H1 (cell line): ENCODE measurements at regions not wholly inside any gene's neighbourhood (a gene's known extent, or its start where the extent isn't known, plus 50 kb on each side); places are given as distances from the start of the nearest gene placed in this dataset.

Source experiments
- CTCF ChIA-PET: fragments of 300-600 bp; sonication (Branson Sonifier 250); formaldehyde crosslinking; loops from one replicate; lab custom pipeline; 2021; ENCODE audit not compliant: partially characterized antibody; lab: Charles Lee
- POLR2A ChIA-PET: fragments of 300-600 bp; sonication (Branson Sonifier 250); formaldehyde crosslinking; loops from one replicate; lab custom pipeline; 2021; ENCODE audit warnings: inconsistent platforms; ENCODE audit not compliant: partially characterized antibody; lab: Charles Lee
- DNase-seq, 2 experiments: peaks; one replicate each; pipeline versions ENCODE4 v3.0.0 to v3.0.0-alpha.2; 2010 to 2022; ENCODE audit warnings: low spot score in 2 of 2, low read depth in 1 of 2, mixed read lengths in 1 of 2
- FAIRE-seq: peaks from 2 replicates; lab custom pipeline; 2011; peaks lifted over from hg19 to GRCh38; lab: Jason Lieb, UNC
- H2AFZ ChIP-seq: 2 replicates; pipeline ENCODE4 v1.8.1; 2012; ENCODE audit warnings: low read length, inconsistent platforms
- H2AK5ac ChIP-seq: 2 replicates; pipeline ENCODE4 v1.6.1; 2013; ENCODE audit warnings: low read depth, low read length
- H2BK120ac ChIP-seq: replicated peaks from 2 replicates; pipeline ENCODE3; 2013; ENCODE audit warnings: low read depth, low read length, inconsistent platforms
- H2BK12ac ChIP-seq: 2 replicates; pipeline ENCODE4 v1.6.1; 2013; ENCODE audit warnings: low read depth, low read length
- H2BK15ac ChIP-seq: 2 replicates; pipeline ENCODE4 v1.6.1; 2013; ENCODE audit warnings: low read length
- H2BK20ac ChIP-seq: 2 replicates; pipeline ENCODE4 v1.6.1; 2013; ENCODE audit warnings: low read length
- H2BK5ac ChIP-seq: 2 replicates; pipeline ENCODE4 v1.6.1; 2013; ENCODE audit warnings: low read depth, low read length
- H3K14ac ChIP-seq: 2 replicates; pipeline ENCODE4 v1.6.1; 2013; ENCODE audit warnings: inconsistent platforms; ENCODE audit not compliant: insufficient read length
- H3K18ac ChIP-seq: 2 replicates; pipeline ENCODE4 v1.6.1; 2013; ENCODE audit warnings: low read length; ENCODE audit errors: extremely low read depth
- H3K23ac ChIP-seq: 2 replicates; pipeline ENCODE4 v1.6.1; 2013; ENCODE audit warnings: inconsistent platforms; ENCODE audit not compliant: insufficient read length
- H3K23me2 ChIP-seq: 2 replicates; pipeline ENCODE4 v1.6.1; 2013; ENCODE audit warnings: low read depth, low read length
- H3K27ac ChIP-seq: 2 replicates; pipeline ENCODE4 v1.6.1; 2011; ENCODE audit warnings: low read depth, low read length, inconsistent platforms
- H3K27me3 ChIP-seq, 4 experiments: replicated peaks in 1 of 4; 1 replicate in 1 of 4; 2 replicates in 3 of 4; pipeline versions ENCODE4 v1.6.1 to v1.8.1; 2011 to 2013; ENCODE audit warnings: low read length in 3 of 4, mild to moderate bottlenecking in 3 of 4, inconsistent platforms in 2 of 4, mixed read lengths in 2 of 4, moderate library complexity in 1 of 4; ENCODE audit not compliant: control insufficient read depth in 3 of 4, insufficient read depth in 3 of 4; ENCODE audit errors: extremely low read depth in 1 of 4
- H3K36me3 ChIP-seq, 4 experiments: 2 replicates each; pipeline versions ENCODE4 v1.6.1 to v1.8.1; 2011 to 2013; ENCODE audit warnings: mild to moderate bottlenecking in 4 of 4, low read length in 3 of 4, moderate library complexity in 2 of 4, control low read depth in 1 of 4, inconsistent platforms in 1 of 4; ENCODE audit not compliant: insufficient read depth in 4 of 4, control insufficient read depth in 2 of 4
- H3K4ac ChIP-seq: replicated peaks from 2 replicates; pipeline ENCODE3; 2013; ENCODE audit warnings: low read length, low read depth, mixed read lengths, inconsistent platforms; ENCODE audit not compliant: insufficient read length
- H3K4me1 ChIP-seq, 4 experiments: replicated peaks in 1 of 4; 1 replicate in 1 of 4; 2 replicates in 3 of 4; pipeline versions ENCODE4 v1.6.1 to v1.8.1; 2011 to 2013; ENCODE audit warnings: low read length in 3 of 4, inconsistent platforms in 2 of 4, mixed read lengths in 1 of 4; ENCODE audit not compliant: insufficient read depth in 4 of 4, control insufficient read depth in 3 of 4
- H3K4me2 ChIP-seq, 2 experiments: 2 replicates each; pipeline versions ENCODE4 v1.6.1 to v1.8.1; 2011 to 2013; ENCODE audit warnings: low read depth in 2 of 2, low read length in 2 of 2, control low read depth in 1 of 2, inconsistent platforms in 1 of 2, mild to moderate bottlenecking in 1 of 2; ENCODE audit not compliant: insufficient read depth in 1 of 2
- H3K4me3 ChIP-seq, 4 experiments: fragments of 200-600, 300-600 bp in 1 of 4; sonication (generic), shearing (Covaris generic), sonication (Bioruptor Twin) in 1 of 4; 2 replicates each; pipeline versions ENCODE4 v1.5.1 to v1.8.1; 2011 to 2016; ENCODE audit warnings: low read length in 4 of 4, low read depth in 3 of 4, control low read depth in 2 of 4, inconsistent platforms in 2 of 4, mild to moderate bottlenecking in 2 of 4, mixed read lengths in 1 of 4, moderate library complexity in 1 of 4; ENCODE audit not compliant: insufficient read depth in 2 of 4; ENCODE audit errors: extremely low read depth in 1 of 4
- H3K56ac ChIP-seq: replicated peaks from 2 replicates; pipeline ENCODE3; 2013; ENCODE audit warnings: low read depth, mild to moderate bottlenecking, mixed read lengths, low read length, inconsistent platforms; ENCODE audit not compliant: insufficient read length
- H3K79me1 ChIP-seq: 2 replicates; pipeline ENCODE4 v1.6.1; 2013; ENCODE audit warnings: low read depth, low read length, control low read depth
- H3K79me2 ChIP-seq, 2 experiments: 2 replicates each; pipeline versions ENCODE4 v1.6.1 to v1.8.1; 2012 to 2013; ENCODE audit warnings: low read length in 2 of 2, mild to moderate bottlenecking in 2 of 2, inconsistent platforms in 1 of 2; ENCODE audit not compliant: insufficient read depth in 2 of 2, control insufficient read depth in 1 of 2
- H3K9ac ChIP-seq, 4 experiments: replicated peaks in 1 of 4; 1 replicate in 1 of 4; 2 replicates in 3 of 4; pipeline versions ENCODE4 v1.6.1 to v1.8.1; 2011 to 2013; ENCODE audit warnings: low read depth in 3 of 4, low read length in 3 of 4, control low read depth in 2 of 4, mild to moderate bottlenecking in 2 of 4, moderate library complexity in 2 of 4, inconsistent platforms in 1 of 4; ENCODE audit errors: extremely low read depth in 1 of 4
- H3K9me3 ChIP-seq, 2 experiments: 2 replicates each; pipeline versions ENCODE4 v1.6.1 to v1.8.1; 2012 to 2013; ENCODE audit warnings: mild to moderate bottlenecking in 2 of 2, moderate library complexity in 2 of 2, control low read depth in 1 of 2, inconsistent platforms in 1 of 2, low read depth in 1 of 2, low read length in 1 of 2, mixed read lengths in 1 of 2; ENCODE audit not compliant: insufficient read depth in 2 of 2
- H4K20me1 ChIP-seq, 2 experiments: replicated peaks in 1 of 2; 2 replicates each; pipeline versions ENCODE3 to v1.8.1; 2011 to 2013; ENCODE audit warnings: inconsistent platforms in 2 of 2, low read length in 2 of 2, mild to moderate bottlenecking in 1 of 2; ENCODE audit not compliant: insufficient read depth in 2 of 2, control insufficient read depth in 1 of 2
- H4K5ac ChIP-seq: 2 replicates; pipeline ENCODE4 v1.6.1; 2013; ENCODE audit warnings: low read length, low read depth, mixed read lengths, inconsistent platforms; ENCODE audit not compliant: insufficient read length
- H4K8ac ChIP-seq: 2 replicates; pipeline ENCODE4 v1.8.0; 2013; ENCODE audit warnings: mild to moderate bottlenecking, moderate library complexity, low read length, inconsistent platforms; ENCODE audit not compliant: insufficient read depth; ENCODE audit errors: extremely low read depth
- H4K91ac ChIP-seq: replicated peaks from 2 replicates; pipeline ENCODE3; 2013; ENCODE audit warnings: low read length, mixed read lengths, inconsistent platforms; ENCODE audit not compliant: insufficient read length
- CHD2 ChIP-seq: IDR thresholded peaks from 2 replicates; pipeline ENCODE4 v1.6.1; 2012; ENCODE audit warnings: low read length, improper control_type of control experiment
- NRF1 ChIP-seq: IDR thresholded peaks from 2 replicates; pipeline ENCODE4 v1.6.1; 2011; ENCODE audit warnings: mild to moderate bottlenecking, low read depth, low read length, improper control_type of control experiment
- POLR2A ChIP-seq, 2 experiments: IDR thresholded peaks; 1 replicate in 1 of 2; 2 replicates in 1 of 2; pipeline ENCODE4 v1.6.1; 2011; ENCODE audit warnings: low read depth in 2 of 2, low read length in 2 of 2, mild to moderate bottlenecking in 2 of 2; ENCODE audit errors: control extremely low read depth in 1 of 2
- POLR2AphosphoS5 ChIP-seq: IDR thresholded peaks from 2 replicates; pipeline ENCODE4 v1.6.1; 2011; ENCODE audit warnings: low read depth, low read length
- POU5F1 ChIP-seq: IDR thresholded peaks from 2 replicates; pipeline ENCODE4 v1.6.1; 2011; ENCODE audit warnings: low read depth, mild to moderate bottlenecking, low read length, moderate library complexity
- RAD21 ChIP-seq, 2 experiments: IDR thresholded peaks in 1 of 2; conservative IDR thresholded peaks in 1 of 2; 2 replicates each; pipeline ENCODE4 v1.6.1; 2011; ENCODE audit warnings: low read depth in 2 of 2, low read length in 2 of 2, improper control_type of control experiment in 1 of 2, inconsistent platforms in 1 of 2, mild to moderate bottlenecking in 1 of 2, moderate library complexity in 1 of 2
- SP2 ChIP-seq: IDR thresholded peaks from 2 replicates; pipeline ENCODE4 v1.6.1; 2012; ENCODE audit warnings: mild to moderate bottlenecking, low read length, inconsistent platforms
- TAF1 ChIP-seq: IDR thresholded peaks from 2 replicates; pipeline ENCODE4 v1.6.1; 2011; ENCODE audit warnings: mild to moderate bottlenecking, low read depth, low read length
- TBP ChIP-seq: IDR thresholded peaks from 2 replicates; pipeline ENCODE4 v1.6.1; 2011; ENCODE audit warnings: low read depth, low read length, improper control_type of control experiment
- WGBS, 2 experiments: shearing (Covaris generic) in 1 of 2; methylation state at CpG; one replicate each; pipeline versions ENCODE4 v1.1.6 to v1.1.7; 2013 to 2015; ENCODE audit warnings: low lambda C conversion rate in 2 of 2, mixed read lengths in 2 of 2, inconsistent platforms in 1 of 2, low coverage in 1 of 2, missing lambda C conversion rate in 1 of 2; ENCODE audit not compliant: insufficient replicate concordance in 2 of 2, insufficient coverage in 1 of 2, insufficient read length in 1 of 2; ENCODE audit errors: extremely low coverage in 1 of 2, missing lambda C conversion rate in 1 of 2; 5-methylcytosine and 5-hydroxymethylcytosine counted together

- H3K9me3 ChIP-seq: no peaks in the 10 kb centered on the region
- H2BK120ac ChIP-seq: no peak overlapping the region
- H3K23ac ChIP-seq: no peak overlapping the region
- H3K4me3 ChIP-seq: no peak overlapping the region
- H2BK15ac ChIP-seq: no peak overlapping the region
- POLR2A ChIA-PET: no interaction called here
- no peak overlapping the region for H3K9ac ChIP-seq
- H4K5ac ChIP-seq: no peak overlapping the region
- H4K20me1 ChIP-seq: no peaks in the 10 kb centered on the region
- CTCF ChIA-PET: interaction anchor here (0.6 to 1.8 kb wide), 3 partner anchors 15 to 95 kb away, joined by 3 to 5 read pairs (median 3); no protein-coding TSS in a partner anchor
- no peaks in the 10 kb centered on the region for H3K23me2 ChIP-seq
- H3K27ac ChIP-seq: no peak overlapping the region; the same call in 1 of the 2 replicates
- DNase-seq (peak in 1 of 2 experiments; percentile 27), FAIRE-seq (no peak)
- no peak overlapping the region for H3K14ac ChIP-seq
- no peak overlapping the region for H4K8ac ChIP-seq
- no peak overlapping the region for H4K91ac ChIP-seq
- H3K18ac ChIP-seq: no peak overlapping the region
- WGBS, 2 experiments: 86% methylated on average over 4 of the region's 4 CpGs; no CpG with 5 or more reads in 1 of the 2 experiments
- no peak overlapping the region for H2AK5ac ChIP-seq
- H3K4ac ChIP-seq: no peak overlapping the region
- no peaks in the 10 kb centered on the region for H3K79me2 ChIP-seq
- no peak overlapping the region for H2BK12ac ChIP-seq
- no peaks in the 10 kb centered on the region for H3K4me1 ChIP-seq
- H3K4me2 ChIP-seq: no peak overlapping the region
- H2BK5ac ChIP-seq: no peak overlapping the region
- TF ChIP-seq POLR2AphosphoS5 (no peak), SP2 (no peak), TAF1 (no peak), NRF1 (no peak), CHD2 (no peak), POLR2A (IDR thresholded peaks at IDR 0.05; ENCODE audit: control extremely low read depth in 1 of 2, low read depth in 2 of 2, low read length in 2 of 2) (no peak), RAD21 (IDR thresholded peaks at IDR 0.05 in 1 of 2, conservative IDR thresholded peaks at IDR 0.05 in 1 of 2; ENCODE audit: low read depth in 2 of 2, low read length in 2 of 2) (no peak), TBP (no peak), POU5F1 (no peak)
- H2AFZ ChIP-seq: no peak overlapping the region
- no peaks in the 10 kb centered on the region for H3K79me1 ChIP-seq
- no peaks in the 10 kb centered on the region for H3K36me3 ChIP-seq
- H3K56ac ChIP-seq: no peak overlapping the region
- no peak overlapping the region for H2BK20ac ChIP-seq
- peaks cover 0 to 3% (median 0%) of the 10 kb centered on the region in 4 experiments; a peak in 1 of 7 replicates for H3K27me3 ChIP-seq
Observed at GRCh38 chr10:78867555-78867939, 201.2 kb upstream of the ZMIZ1 start.
